GM21717 (cell line): ENCODE measurements at regions not wholly inside any gene's neighbourhood (a gene's known extent, or its start where the extent isn't known, plus 50 kb on each side); places are given as distances from the start of the nearest gene placed in this dataset.

ENCODE experiments used
- ATAC-seq: cut with Tn5 transposase; IDR thresholded peaks from one replicate; pipeline ENCODE4 v1.9.1; 2021; ENCODE audit warnings: mild to moderate bottlenecking, moderate library complexity; ENCODE audit not compliant: unreplicated experiment

DNA sequence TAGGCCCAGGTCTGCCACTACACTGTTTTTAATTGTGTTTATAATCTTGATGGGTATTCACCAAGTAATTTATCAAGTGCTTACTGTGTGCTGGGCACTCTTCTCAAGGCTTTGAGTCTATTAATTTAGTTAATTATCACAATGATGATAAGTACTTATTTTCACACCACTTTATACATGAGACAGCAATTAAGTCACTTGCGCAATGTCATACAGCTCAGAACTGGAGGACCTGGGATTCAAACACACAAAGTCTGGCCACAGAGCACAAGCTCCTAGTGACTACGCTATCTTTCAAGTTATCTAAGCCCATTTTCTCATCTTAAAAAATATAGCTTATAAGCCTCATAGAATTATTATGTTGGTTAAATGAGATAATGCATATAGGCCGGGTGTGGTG is 85.0 kb downstream of the LLPH start:
- no peak for ATAC-seq

DNA sequence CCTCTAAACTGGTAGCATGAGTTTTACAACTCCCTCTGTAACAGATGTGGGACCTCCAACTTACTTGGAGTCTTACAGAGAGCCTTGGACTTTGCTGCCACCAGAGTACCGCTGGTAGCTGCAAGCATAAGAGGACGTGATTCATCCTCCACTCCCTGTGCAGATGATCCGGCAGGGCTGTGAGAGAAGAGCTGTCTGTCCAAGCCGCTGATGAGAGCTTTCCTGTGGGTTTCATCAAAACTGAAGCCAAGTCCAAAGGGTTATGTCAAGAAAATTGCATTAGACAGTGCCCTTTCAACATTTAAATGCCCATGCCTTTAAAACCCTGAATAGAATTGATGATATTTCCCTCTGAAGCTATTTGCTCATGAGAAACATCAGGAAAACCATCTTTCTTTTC is 85.8 kb downstream of the LLPH start:
- ATAC-seq, result no peak

DNA sequence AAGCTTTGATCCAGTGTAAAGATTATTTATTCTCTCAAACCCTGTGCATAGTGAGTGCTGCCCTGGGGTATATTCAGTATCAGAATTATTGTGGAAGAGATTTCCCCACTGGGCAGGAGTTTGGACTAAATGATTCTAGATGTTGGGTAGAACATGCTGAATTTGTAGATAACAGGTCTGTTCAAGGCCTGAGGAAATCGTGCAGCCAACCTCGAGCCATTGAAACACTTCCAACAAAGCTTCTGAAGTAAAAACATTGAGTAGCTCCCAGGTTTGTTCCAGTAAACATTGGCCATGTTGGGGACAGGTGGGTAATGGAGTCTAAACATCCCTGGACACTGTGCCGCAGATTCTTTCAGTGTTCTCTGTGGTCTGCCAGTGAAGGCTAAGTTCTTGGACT is 87.5 kb downstream of the LLPH start:
- no peak for ATAC-seq

DNA sequence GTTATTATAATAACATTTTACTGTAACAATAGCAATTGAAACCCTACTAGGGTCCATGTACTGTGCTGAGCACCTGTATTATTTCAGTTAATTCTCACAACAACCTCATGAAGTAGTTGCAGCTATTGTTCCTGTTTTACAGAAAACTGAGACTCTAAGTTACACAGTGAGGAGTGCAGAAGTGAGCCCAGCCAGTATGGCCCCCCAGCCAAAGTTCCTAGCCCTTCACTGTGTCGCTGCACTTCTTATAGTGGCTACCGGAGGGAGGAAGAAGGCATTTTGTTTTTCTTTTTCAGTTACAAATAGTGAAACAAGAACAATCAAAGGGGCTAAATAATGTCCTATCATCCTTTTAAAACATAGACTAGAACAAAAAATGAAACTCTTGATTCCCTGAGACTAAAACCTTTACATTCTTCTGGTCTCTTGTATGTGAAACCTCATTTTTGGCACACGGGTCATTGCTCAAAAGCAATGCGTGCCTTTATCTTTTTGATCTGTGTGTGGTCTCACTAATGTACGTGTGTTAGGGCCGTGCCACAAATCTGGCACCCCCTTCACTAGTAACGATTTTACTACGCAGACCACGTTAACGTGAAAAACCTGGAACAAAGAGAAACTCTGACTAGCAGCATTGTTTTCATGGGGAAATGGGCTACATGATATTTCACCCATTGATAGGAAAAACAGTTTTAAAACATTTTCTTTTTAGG is 88.7 kb downstream of the LLPH start:
- ATAC-seq, result no peak

DNA sequence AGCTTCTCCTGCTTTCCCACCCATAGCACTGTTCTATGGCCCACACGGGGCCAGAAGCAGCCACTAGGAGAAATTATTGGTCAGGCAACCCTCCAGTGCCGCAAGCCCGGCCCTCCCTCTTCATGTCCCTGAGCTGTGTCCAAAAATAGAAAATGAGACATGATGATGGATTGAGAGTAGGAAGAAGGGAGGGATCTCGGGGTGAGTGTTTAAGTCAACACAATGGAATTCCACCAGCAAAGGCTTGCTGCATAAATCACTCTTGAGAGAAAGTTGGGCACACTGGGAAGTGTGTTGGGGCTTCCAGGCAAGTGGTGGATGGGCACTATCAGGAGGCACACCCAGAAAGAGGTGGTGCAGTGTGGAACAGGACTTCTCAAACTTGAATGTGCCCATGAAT is 94.2 kb downstream of the LLPH start:
- no peak for ATAC-seq

DNA sequence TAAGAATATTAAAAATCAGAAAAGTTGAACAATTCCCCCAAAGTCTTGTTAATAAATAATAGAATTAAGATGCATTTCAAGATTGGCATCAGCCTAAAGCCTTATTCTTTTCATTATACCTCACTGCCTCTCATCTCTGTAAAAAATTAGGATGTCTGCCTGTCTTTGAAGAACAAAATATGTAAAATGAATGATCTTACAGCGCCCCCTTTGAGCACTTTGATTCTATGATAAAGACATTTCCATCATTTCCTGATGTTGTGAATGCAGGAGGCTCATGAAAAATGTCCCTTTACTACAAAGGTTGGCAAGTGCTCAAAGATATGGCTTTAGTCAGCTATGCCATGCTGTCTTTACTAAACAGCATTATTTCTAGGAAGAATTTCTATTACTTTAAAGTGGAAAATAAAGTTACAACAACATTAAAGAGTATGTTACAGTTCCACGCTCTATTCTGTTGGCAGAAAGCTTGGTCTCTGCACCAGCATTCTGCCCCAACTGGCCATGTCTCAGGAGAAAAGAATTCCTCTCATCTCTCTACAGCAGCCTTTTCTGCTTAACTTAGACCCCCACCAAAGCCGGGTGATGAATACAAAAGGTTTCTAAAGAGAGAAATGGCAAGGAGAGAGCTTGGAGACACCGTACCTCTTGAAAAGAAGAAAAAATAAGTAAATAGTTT is 95.1 kb downstream of the LLPH start:
- ATAC-seq, result no peak

DNA sequence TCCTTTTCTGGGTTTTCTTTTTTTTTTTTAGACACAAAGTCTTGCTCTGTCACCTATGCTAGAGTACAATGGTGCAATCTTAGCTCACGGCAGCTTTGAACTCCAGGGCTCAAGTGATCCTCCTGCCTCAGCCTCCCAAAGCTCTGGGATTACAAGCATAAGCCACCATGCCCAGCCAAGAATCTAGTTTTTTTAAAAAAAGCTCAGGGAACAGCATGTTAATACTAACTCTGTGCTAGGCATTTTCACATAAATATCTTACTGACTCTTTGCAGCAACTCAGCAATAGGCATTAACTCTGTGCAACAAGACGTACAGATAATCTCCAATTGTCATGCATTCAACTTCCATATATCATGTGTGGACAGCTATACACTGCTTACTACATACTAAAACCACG is 97.4 kb downstream of the LLPH start:
- ATAC-seq, result no peak

DNA sequence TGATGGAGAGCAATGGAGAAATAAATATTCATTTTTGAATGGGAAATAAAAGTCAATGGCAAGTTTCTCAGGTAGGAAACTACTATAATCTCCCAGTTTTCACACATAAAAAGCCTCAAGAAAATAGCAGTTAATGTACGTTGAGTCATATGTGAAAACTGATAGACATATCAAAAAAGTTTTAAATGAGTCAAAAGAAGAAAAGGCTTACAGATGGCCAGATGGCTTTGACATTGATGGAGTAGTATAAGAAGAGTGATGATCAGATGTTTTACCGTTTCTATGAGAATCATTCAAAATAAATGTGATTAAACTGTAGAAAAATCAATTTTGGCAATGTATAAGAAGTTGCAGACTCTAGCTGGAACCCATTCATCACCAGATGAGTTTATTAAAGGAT is 97.8 kb downstream of the LLPH start:
- ATAC-seq, result no peak

DNA sequence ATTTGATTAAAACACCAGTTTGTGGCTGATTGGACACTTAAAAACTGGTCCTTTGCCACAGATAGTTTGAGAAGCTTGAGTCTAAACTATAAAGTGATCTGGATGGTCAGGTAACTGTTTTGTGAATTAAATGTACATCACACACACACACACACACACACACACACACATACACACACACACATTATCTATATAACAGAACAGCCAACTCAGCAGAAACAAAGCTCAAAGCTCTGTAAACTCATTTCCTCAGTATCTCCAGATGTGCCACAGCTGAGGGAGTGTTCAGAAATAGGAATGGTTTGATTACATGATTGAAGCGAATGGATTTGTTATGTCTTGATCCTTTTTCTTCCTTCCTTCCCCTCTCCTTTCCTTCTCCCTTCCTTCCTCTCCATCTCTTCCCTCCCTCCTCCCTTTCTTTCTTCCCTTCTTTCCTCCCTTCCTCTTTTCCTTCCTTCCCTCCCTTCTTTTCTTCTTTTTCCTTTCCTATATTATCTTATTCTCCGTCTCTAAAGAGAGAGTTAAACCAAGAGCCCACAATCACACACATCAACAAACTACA is 100.3 kb downstream of the LLPH start:
- ATAC-seq, result no peak

DNA sequence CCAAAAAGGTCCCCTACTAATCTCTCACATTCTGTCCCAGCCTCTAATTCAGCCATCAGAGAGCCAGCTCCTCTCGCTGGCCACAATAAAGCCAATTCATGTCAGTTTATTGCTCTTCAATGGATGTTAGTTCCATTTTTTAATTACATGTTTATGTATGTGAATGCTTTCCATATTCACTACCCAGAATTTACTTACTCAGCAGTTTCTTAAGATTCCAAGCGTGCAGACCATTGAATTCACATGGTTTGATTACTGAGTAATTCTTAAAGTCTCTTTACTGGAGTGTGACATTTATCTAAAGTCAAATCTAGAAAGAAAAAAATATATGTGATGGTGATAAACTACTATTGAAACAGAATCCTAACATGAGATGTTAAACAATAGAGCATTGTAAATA is 102.2 kb downstream of the LLPH start:
- no peak for ATAC-seq

DNA sequence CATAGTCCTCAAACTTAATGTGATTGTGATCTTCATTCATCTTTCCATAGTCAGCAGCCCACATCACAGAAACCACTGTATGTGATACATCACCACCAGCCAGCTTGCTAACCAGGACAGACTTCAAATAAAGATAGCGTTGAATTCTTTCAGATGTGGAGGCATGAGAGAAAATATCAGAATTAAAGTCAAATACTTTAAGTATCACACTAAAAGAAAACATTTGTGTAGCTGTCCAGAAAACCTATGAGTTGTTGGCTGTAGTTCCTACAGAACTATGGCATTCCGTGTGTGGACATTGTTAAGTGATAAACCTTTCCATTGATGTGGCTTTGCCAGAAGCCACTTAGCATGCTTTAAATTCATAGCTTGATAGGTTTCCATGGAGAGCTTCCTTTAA is 105.1 kb downstream of the LLPH start:
- ATAC-seq, result no peak

DNA sequence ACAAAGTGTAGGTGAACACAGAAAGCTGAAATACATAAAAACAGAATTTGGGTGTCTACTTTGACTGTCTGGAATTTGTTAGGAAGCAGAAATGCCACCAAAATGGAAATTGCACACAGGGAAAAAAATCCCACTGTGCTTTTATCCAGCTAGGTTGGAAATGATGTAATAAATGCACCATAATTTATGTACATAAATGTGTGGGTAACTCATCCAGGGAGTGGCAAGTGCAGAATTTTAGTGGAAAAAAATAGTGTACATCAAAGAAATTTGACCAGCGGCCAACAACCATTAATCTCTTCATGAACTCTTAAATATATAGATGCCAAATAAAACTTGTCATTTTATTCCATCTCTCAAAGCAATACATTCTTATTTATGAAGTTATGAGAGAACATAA is 105.6 kb downstream of the LLPH start:
- ATAC-seq, result no peak

DNA sequence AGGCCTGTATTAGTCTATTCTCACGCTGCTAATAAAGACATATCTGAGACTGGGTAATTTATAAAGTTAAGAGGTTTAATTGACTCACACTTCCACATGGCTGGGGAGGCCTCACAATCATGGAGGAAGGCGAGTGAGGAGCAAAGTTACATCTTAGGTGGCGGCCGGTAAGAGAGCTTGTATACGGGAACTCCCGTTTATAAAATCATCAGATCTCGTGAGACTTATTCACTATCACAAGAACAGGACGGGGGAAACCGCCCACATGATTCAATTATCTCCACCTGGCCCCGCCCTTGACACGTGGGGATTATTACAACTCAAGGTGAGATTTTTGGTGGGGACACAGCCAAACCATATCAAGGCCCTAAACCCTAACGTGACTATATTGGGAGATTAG is 110.1 kb downstream of the LLPH start:
- ATAC-seq, result no peak

DNA sequence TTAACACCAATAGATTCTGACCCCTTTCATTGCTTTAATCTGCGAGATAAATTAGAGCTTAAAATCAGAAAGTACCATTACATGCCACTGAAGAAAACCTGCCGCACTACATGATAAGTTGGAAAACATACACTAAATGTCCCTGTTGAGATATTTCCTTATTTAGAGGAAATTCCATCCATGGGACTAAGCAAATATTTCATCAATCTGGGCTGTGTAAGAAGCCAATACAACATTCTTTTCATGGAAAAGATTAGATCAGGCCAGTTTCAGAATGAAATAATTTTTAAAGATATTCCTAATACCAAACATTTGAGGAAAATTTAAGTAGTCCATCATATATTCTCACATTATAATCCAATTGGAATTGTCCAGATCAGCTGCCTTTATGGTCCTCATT is 112.8 kb downstream of the LLPH start:
- no peak for ATAC-seq
